ENCODE measurements at regions not wholly inside any gene's neighbourhood (a gene's known extent, or its start where the extent isn't known, plus 50 kb on each side); places are given as distances from the start of the nearest gene placed in this dataset.
A peak's percentile ranks its signal among the peaks of the same experiment; 100 is the strongest.
"Not testable (repeated sequence)": the region's sequence is repeated elsewhere in the genome, so short reads cannot be mapped to it uniquely, and the experiment has no call there.

GRCh38 chr1:120542365-120542764, 127.5 kb downstream of the NBPF8 start:
- not testable (repeated sequence) for H3K4me3 ChIP-seq (ENCODE audit: control insufficient read depth, low read depth, low read length); DNase-seq (ENCODE audit: low read depth)

GRCh38 chr1:120542940-120543339, 128.1 kb downstream of the NBPF8 start:
- not testable (repeated sequence) for DNase-seq (ENCODE audit: low read depth); H3K4me3 ChIP-seq (ENCODE audit: control insufficient read depth, low read depth, low read length)

- H3K4me3 ChIP-seq (ENCODE audit: control insufficient read depth, low read depth, low read length); DNase-seq (ENCODE audit: low read depth): not testable (repeated sequence)
- TF ChIP-seq CTCF (conservative IDR thresholded peaks at IDR 0.05; ENCODE audit: control insufficient read depth, insufficient read depth, low read depth, low read length): peak; percentile 33
These were observed 129.6 kb downstream of the NBPF8 start for GRCh38 chr1:120544434-120544833.

- not testable (repeated sequence) for H3K4me3 ChIP-seq (ENCODE audit: control insufficient read depth, low read depth, low read length); DNase-seq (ENCODE audit: low read depth)
These were observed 135.5 kb downstream of the NBPF8 start for GRCh38 chr1:120550335-120550734.

GRCh38 chr1:120552190-120552589, 137.4 kb downstream of the NBPF8 start:
- not testable (repeated sequence) for DNase-seq (ENCODE audit: low read depth); H3K4me3 ChIP-seq (ENCODE audit: control insufficient read depth, low read depth, low read length)

GRCh38 chr1:120557605-120558302, 142.9 kb downstream of the NBPF8 start:
- peak overlapping the region; percentile 53 for H3K4me3 ChIP-seq (ENCODE audit: control insufficient read depth, low read depth, low read length)
- DNase-seq (ENCODE audit: low read depth): peak; percentile 16

GRCh38 chr1:120558303-120559060, 143.6 kb downstream of the NBPF8 start:
- DNase-seq (ENCODE audit: low read depth): peak; percentile 67

GRCh38 chr1:120561767-120562166, 146.9 kb downstream of the NBPF8 start:
- H3K4me3 ChIP-seq (ENCODE audit: control insufficient read depth, low read depth, low read length); DNase-seq (ENCODE audit: low read depth): not testable (repeated sequence)

More at GRCh38 chr1:120558303-120559060, 143.6 kb downstream of the NBPF8 start:
- H3K4me3 ChIP-seq (ENCODE audit: control insufficient read depth, low read depth, low read length): peak overlapping the region; percentile 51

- H3K4me3 ChIP-seq (ENCODE audit: control insufficient read depth, low read depth, low read length): not testable (repeated sequence)
These were observed 150.6 kb downstream of the NBPF8 start for GRCh38 chr1:120565396-120565795.

GRCh38 chr1:120567620-120568019, 152.8 kb downstream of the NBPF8 start:
- DNase-seq (ENCODE audit: low read depth): not testable (repeated sequence)

More at GRCh38 chr1:120565396-120565795, 150.6 kb downstream of the NBPF8 start:
- not testable (repeated sequence) for DNase-seq (ENCODE audit: low read depth)

GRCh38 chr1:120575201-120575600, 148.5 kb upstream of the NBPF26 start:
- not testable (repeated sequence) for DNase-seq (ENCODE audit: low read depth); H3K4me3 ChIP-seq (ENCODE audit: control insufficient read depth, low read depth, low read length)

More at GRCh38 chr1:120567620-120568019, 152.8 kb downstream of the NBPF8 start:
- not testable (repeated sequence) for H3K4me3 ChIP-seq (ENCODE audit: control insufficient read depth, low read depth, low read length)

GRCh38 chr1:120582135-120582534, 141.6 kb upstream of the NBPF26 start:
- not testable (repeated sequence) for DNase-seq (ENCODE audit: low read depth); H3K4me3 ChIP-seq (ENCODE audit: control insufficient read depth, low read depth, low read length)

GRCh38 chr1:120586053-120586452, 137.7 kb upstream of the NBPF26 start:
- DNase-seq (ENCODE audit: low read depth); H3K4me3 ChIP-seq (ENCODE audit: control insufficient read depth, low read depth, low read length): not testable (repeated sequence)

- not testable (repeated sequence) for H3K4me3 ChIP-seq (ENCODE audit: control insufficient read depth, low read depth, low read length); DNase-seq (ENCODE audit: low read depth)
These were observed 134.9 kb upstream of the NBPF26 start for GRCh38 chr1:120588811-120589210.

- not testable (repeated sequence) for H3K4me3 ChIP-seq (ENCODE audit: control insufficient read depth, low read depth, low read length); DNase-seq (ENCODE audit: low read depth)
These were observed 132.0 kb upstream of the NBPF26 start for GRCh38 chr1:120591774-120592173.

- not testable (repeated sequence) for DNase-seq (ENCODE audit: low read depth); H3K4me3 ChIP-seq (ENCODE audit: control insufficient read depth, low read depth, low read length)
These were observed 130.8 kb upstream of the NBPF26 start for GRCh38 chr1:120592943-120593342.

GRCh38 chr1:120593648-120594047, 130.1 kb upstream of the NBPF26 start:
- not testable (repeated sequence) for DNase-seq (ENCODE audit: low read depth); H3K4me3 ChIP-seq (ENCODE audit: control insufficient read depth, low read depth, low read length)

Data from fibroblast of mammary gland (primary cell).